ENCODE measurements at regions not wholly inside any gene's neighbourhood (a gene's known extent, or its start where the extent isn't known, plus 50 kb on each side); places are given as distances from the start of the nearest gene placed in this dataset.

- no peak for ATAC-seq
- TF ChIP-seq TSHZ2 (CRISPR knock-in tag; IDR thresholded peaks at IDR 0.05) = no peak
- TF ChIP-seq ZNF70 (CRISPR knock-in tag; IDR thresholded peaks at IDR 0.05) = no peak
- no peak for TF ChIP-seq ESRRG (CRISPR knock-in tag; IDR thresholded peaks at IDR 0.05)
- no peak for TF ChIP-seq PPARA (CRISPR knock-in tag; IDR thresholded peaks at IDR 0.05; ENCODE audit: borderline replicate concordance)
- no peak for TF ChIP-seq TCF4 (CRISPR knock-in tag; IDR thresholded peaks at IDR 0.05; ENCODE audit: borderline replicate concordance)
- no peak for TF ChIP-seq CSRNP3 (CRISPR knock-in tag; IDR thresholded peaks at IDR 0.05)
- no peak for TF ChIP-seq ARNTL (CRISPR knock-in tag; IDR thresholded peaks at IDR 0.05; ENCODE audit: borderline replicate concordance, low read depth)
- TF ChIP-seq RARB (CRISPR knock-in tag; IDR thresholded peaks at IDR 0.05) = no peak
- no peak for TF ChIP-seq SNAI2 (CRISPR knock-in tag; IDR thresholded peaks at IDR 0.05)
- TF ChIP-seq GLIS3 (CRISPR knock-in tag; IDR thresholded peaks at IDR 0.05) = no peak
- TF ChIP-seq BACH2 (CRISPR knock-in tag; IDR thresholded peaks at IDR 0.05; ENCODE audit: borderline replicate concordance) = no peak
These were observed 75.4 kb upstream of the TMEM45B start for GRCh38 chr11:129740125-129740719.

- ATAC-seq = no peak; the same call in 2 of the 3 replicates
These were observed 72.4 kb upstream of the TMEM45B start for GRCh38 chr11:129743112-129743815.

More at GRCh38 chr11:129743112-129743815, 72.4 kb upstream of the TMEM45B start:
- TF ChIP-seq ARNTL (CRISPR knock-in tag; IDR thresholded peaks at IDR 0.05; ENCODE audit: borderline replicate concordance, low read depth) (no peak), ESRRG (CRISPR knock-in tag; IDR thresholded peaks at IDR 0.05) (no peak), PATZ1 (CRISPR knock-in tag; IDR thresholded peaks at IDR 0.05; ENCODE audit: borderline replicate concordance) (no peak), ZFP30 (CRISPR knock-in tag; IDR thresholded peaks at IDR 0.05) (no peak), TSHZ2 (CRISPR knock-in tag; IDR thresholded peaks at IDR 0.05) (no peak), CSRNP3 (CRISPR knock-in tag; IDR thresholded peaks at IDR 0.05) (no peak), ZNF8 (CRISPR knock-in tag; IDR thresholded peaks at IDR 0.05) (no peak), ISL1 (CRISPR knock-in tag; IDR thresholded peaks at IDR 0.05) (no peak), ZFP3 (CRISPR knock-in tag; IDR thresholded peaks at IDR 0.05) (no peak), CSDC2 (CRISPR knock-in tag; IDR thresholded peaks at IDR 0.05) (no peak), CREB5 (CRISPR knock-in tag; IDR thresholded peaks at IDR 0.05; ENCODE audit: low read depth) (no peak), PPARA (CRISPR knock-in tag; IDR thresholded peaks at IDR 0.05; ENCODE audit: borderline replicate concordance) (no peak), OSR1 (CRISPR knock-in tag; IDR thresholded peaks at IDR 0.05) (no peak), TOX (CRISPR knock-in tag; IDR thresholded peaks at IDR 0.05; ENCODE audit: borderline replicate concordance) (no peak), POU6F1 (CRISPR knock-in tag; IDR thresholded peaks at IDR 0.05; ENCODE audit: borderline replicate concordance, low read depth) (no peak), ZNF70 (CRISPR knock-in tag; IDR thresholded peaks at IDR 0.05) (no peak), SNAI2 (CRISPR knock-in tag; IDR thresholded peaks at IDR 0.05) (no peak), RARB (CRISPR knock-in tag; IDR thresholded peaks at IDR 0.05) (no peak), ZNF565 (CRISPR knock-in tag; conservative IDR thresholded peaks at IDR 0.05; ENCODE audit: low read depth) (no peak), GLIS3 (CRISPR knock-in tag; IDR thresholded peaks at IDR 0.05) (no peak)
